ENCODE measurements at regions not wholly inside any gene's neighbourhood (a gene's known extent, or its start where the extent isn't known, plus 50 kb on each side); places are given as distances from the start of the nearest gene placed in this dataset.

DNA sequence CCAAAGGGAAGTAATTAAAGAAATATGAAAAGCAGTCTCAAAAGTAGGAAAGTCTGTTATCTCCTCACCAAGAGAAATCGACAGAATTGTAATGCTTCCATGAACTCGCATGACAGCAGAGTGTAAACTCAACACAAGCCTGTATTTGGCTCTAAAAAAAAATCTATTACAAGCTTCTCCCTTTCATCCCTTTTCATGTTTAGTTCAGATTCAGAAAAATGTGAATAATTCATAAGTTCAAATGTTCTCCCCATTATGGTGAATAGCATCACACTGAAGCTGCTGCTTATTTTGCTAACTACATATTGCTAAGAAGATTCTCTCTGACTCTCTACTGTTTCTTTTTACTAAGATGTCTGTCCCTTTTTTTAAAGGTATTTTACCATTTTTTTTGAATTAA is 910.3 kb upstream of the MBL2 start:
- H3K36me3 ChIP-seq (ENCODE audit: control insufficient read depth, insufficient read depth, low read length), result no peaks in the 10 kb centered on the region
- no peak for FAIRE-seq
- H3K4me3 ChIP-seq (ENCODE audit: low read depth, low read length), result no peak overlapping the region
- DNase-seq (ENCODE audit: low read depth), result no peak
- H3K27me3 ChIP-seq (ENCODE audit: control insufficient read depth, insufficient read depth, low read length), result no peaks in the 10 kb centered on the region
- TF ChIP-seq, protein P1, sequence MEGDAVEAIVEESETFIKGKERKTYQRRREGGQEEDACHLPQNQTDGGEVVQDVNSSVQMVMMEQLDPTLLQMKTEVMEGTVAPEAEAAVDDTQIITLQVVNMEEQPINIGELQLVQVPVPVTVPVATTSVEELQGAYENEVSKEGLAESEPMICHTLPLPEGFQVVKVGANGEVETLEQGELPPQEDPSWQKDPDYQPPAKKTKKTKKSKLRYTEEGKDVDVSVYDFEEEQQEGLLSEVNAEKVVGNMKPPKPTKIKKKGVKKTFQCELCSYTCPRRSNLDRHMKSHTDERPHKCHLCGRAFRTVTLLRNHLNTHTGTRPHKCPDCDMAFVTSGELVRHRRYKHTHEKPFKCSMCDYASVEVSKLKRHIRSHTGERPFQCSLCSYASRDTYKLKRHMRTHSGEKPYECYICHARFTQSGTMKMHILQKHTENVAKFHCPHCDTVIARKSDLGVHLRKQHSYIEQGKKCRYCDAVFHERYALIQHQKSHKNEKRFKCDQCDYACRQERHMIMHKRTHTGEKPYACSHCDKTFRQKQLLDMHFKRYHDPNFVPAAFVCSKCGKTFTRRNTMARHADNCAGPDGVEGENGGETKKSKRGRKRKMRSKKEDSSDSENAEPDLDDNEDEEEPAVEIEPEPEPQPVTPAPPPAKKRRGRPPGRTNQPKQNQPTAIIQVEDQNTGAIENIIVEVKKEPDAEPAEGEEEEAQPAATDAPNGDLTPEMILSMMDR (IDR thresholded peaks at IDR 0.05; ENCODE audit: insufficient read depth, low read length, severe bottlenecking), result no peak

GRCh38 chr10:53682458-53682857 is 909.9 kb upstream of the MBL2 start:
- FAIRE-seq, result no peak
- Histone ChIP-seq H3K4me3 (ENCODE audit: low read depth, low read length) (no peak overlapping the region), H3K36me3 (ENCODE audit: control insufficient read depth, insufficient read depth, low read length) (no peaks in the 10 kb centered on the region), H3K27me3 (ENCODE audit: control insufficient read depth, insufficient read depth, low read length) (no peaks in the 10 kb centered on the region)
- DNase-seq (ENCODE audit: low read depth), result no peak
- TF ChIP-seq, protein P1 (IDR thresholded peaks at IDR 0.05; ENCODE audit: insufficient read depth, low read length, severe bottlenecking), result no peak

DNA sequence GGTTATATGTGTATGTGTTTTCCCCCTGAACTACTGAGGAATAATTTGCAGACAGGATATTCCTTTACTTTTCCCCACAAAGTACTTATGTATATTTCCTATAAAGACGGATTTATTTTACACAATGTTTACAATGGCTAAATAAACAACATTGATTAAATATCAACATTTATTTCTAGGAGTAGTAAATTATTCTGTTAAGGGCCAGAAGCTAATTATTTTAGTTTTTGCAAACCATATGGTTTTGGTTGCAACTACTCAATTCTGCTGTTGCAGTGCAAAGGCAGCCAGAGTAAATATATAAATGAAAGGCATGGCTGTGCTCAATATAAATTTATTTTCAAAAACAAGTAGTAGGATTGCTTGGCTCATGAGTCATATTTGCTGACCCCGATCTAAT is 907.1 kb upstream of the MBL2 start:
- Histone ChIP-seq H3K27me3 (ENCODE audit: control insufficient read depth, insufficient read depth, low read length) (no peaks in the 10 kb centered on the region), H3K4me3 (ENCODE audit: low read depth, low read length) (no peak overlapping the region), H3K36me3 (ENCODE audit: control insufficient read depth, insufficient read depth, low read length) (no peaks in the 10 kb centered on the region)
- DNase-seq (ENCODE audit: low read depth) (no peak), FAIRE-seq (no peak)
- TF ChIP-seq, protein P1 (IDR thresholded peaks at IDR 0.05; ENCODE audit: insufficient read depth, low read length, severe bottlenecking), result no peak

DNA sequence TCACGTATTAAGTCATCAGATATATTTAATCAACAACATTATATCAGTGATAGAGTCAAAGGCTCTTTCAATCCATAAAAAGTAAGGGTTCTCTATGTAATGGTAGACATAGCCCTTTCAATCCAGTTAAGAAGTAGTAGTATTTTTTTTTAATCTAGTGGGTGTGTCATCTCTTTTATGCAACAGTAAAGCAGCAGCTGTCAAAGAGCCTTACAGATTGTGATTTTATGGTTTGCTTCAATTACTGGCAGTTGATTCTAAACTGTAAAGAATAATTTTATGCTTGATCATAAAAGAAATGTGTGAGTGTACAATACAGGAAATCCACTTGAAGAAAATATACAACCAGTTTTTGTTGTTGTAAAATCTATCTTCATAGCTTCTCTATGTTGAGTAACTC is 902.6 kb upstream of the MBL2 start:
- FAIRE-seq (no peak), DNase-seq (ENCODE audit: low read depth) (no peak)
- Histone ChIP-seq H3K4me3 (ENCODE audit: low read depth, low read length) (no peak overlapping the region), H3K36me3 (ENCODE audit: control insufficient read depth, insufficient read depth, low read length) (no peaks in the 10 kb centered on the region), H3K27me3 (ENCODE audit: control insufficient read depth, insufficient read depth, low read length) (no peaks in the 10 kb centered on the region)
- TF ChIP-seq, protein P1 (IDR thresholded peaks at IDR 0.05; ENCODE audit: insufficient read depth, low read length, severe bottlenecking), result no peak

DNA sequence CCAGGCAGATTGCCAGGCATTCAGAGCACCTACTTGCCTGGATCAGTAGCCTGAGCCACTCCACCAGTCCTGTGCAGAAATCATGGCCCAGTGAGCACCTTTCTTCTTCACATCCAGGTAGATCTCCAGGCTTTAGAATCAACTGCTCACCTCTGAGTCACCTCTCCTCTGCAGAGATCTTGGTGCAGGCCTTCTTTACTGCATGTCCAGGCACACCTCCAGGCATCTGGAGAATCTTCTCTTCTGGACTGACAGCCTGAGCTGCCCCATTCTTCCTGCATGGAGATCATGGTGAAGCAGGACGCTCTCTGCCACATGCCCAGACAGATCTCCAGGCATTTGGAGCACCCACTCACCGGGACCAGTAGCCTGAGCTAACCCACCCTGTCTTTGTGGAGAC is 894.5 kb upstream of the MBL2 start:
- no peak overlapping the region for H3K4me3 ChIP-seq (ENCODE audit: low read depth, low read length)
- FAIRE-seq, result no peak
- DNase-seq (ENCODE audit: low read depth), result peak; percentile 73
- H3K27me3 ChIP-seq (ENCODE audit: control insufficient read depth, insufficient read depth, low read length), result no peaks in the 10 kb centered on the region
- H3K36me3 ChIP-seq (ENCODE audit: control insufficient read depth, insufficient read depth, low read length), result no peaks in the 10 kb centered on the region
- TF ChIP-seq, protein P1 (IDR thresholded peaks at IDR 0.05; ENCODE audit: insufficient read depth, low read length, severe bottlenecking), result no peak

GRCh38 chr10:53664282-53665019 is 891.9 kb upstream of the MBL2 start:
- Histone ChIP-seq H3K36me3 (ENCODE audit: control insufficient read depth, insufficient read depth, low read length) (no peaks in the 10 kb centered on the region), H3K4me3 (ENCODE audit: low read depth, low read length) (no peak overlapping the region), H3K27me3 (ENCODE audit: control insufficient read depth, insufficient read depth, low read length) (no peaks in the 10 kb centered on the region)
- DNase-seq (ENCODE audit: low read depth), result peak; percentile 59
- TF ChIP-seq, protein P1 (IDR thresholded peaks at IDR 0.05; ENCODE audit: insufficient read depth, low read length, severe bottlenecking), result no peak
- FAIRE-seq, result no peak
